Trophoblast cell (in vitro differentiated cells and primary cell): ENCODE measurements at regions not wholly inside any gene's neighbourhood (a gene's known extent, or its start where the extent isn't known, plus 50 kb on each side); places are given as distances from the start of the nearest gene placed in this dataset.

ENCODE experiments used
- DNase-seq, 2 donors: peaks; one replicate each; pipeline ENCODE4 v3.0.0-alpha.2; 2016
- H2AFZ ChIP-seq: 2 replicates; pipeline ENCODE4 v1.6.1; 2013; ENCODE audit warnings: low read length, moderate library complexity, mild to moderate bottlenecking; ENCODE audit not compliant: insufficient read depth, poor library complexity
- H2AK5ac ChIP-seq: 2 replicates; pipeline ENCODE4 v1.6.1; 2013; ENCODE audit warnings: mild to moderate bottlenecking, low read length
- H2BK120ac ChIP-seq: 2 replicates; pipeline ENCODE4 v1.6.1; 2013; ENCODE audit warnings: low read length, mild to moderate bottlenecking, moderate library complexity; ENCODE audit not compliant: insufficient read depth, poor library complexity
- H2BK12ac ChIP-seq: 2 replicates; pipeline ENCODE4 v1.6.1; 2013; ENCODE audit warnings: mild to moderate bottlenecking, low read length, moderate library complexity
- H2BK5ac ChIP-seq: 2 replicates; pipeline ENCODE4 v1.6.1; 2013; ENCODE audit warnings: low read length, low read depth, moderate library complexity, mild to moderate bottlenecking; ENCODE audit not compliant: poor library complexity
- H3K14ac ChIP-seq: 2 replicates; pipeline ENCODE4 v1.6.1; 2013; ENCODE audit warnings: mild to moderate bottlenecking, low read length
- H3K18ac ChIP-seq: 2 replicates; pipeline ENCODE4 v1.6.1; 2013; ENCODE audit warnings: mild to moderate bottlenecking, low read length
- H3K23ac ChIP-seq: 2 replicates; pipeline ENCODE4 v1.6.1; 2013; ENCODE audit warnings: low read length
- H3K27ac ChIP-seq: 2 replicates; pipeline ENCODE4 v1.5.1; 2013; ENCODE audit warnings: low read depth, mild to moderate bottlenecking, inconsistent platforms, low read length, moderate library complexity
- H3K27me3 ChIP-seq: 2 replicates; pipeline ENCODE4 v1.6.1; 2013; ENCODE audit warnings: inconsistent platforms, mild to moderate bottlenecking, low read length, moderate library complexity; ENCODE audit not compliant: insufficient read depth
- H3K36me3 ChIP-seq, 2 experiments: 1 replicate in 1 of 2; 2 replicates in 1 of 2; pipeline ENCODE4 v1.6.1; 2013; ENCODE audit warnings: low read length in 2 of 2, mild to moderate bottlenecking in 2 of 2, moderate library complexity in 1 of 2; ENCODE audit not compliant: insufficient read depth in 2 of 2, control insufficient read depth in 1 of 2
- H3K4ac ChIP-seq: 2 replicates; pipeline ENCODE4 v1.6.1; 2013; ENCODE audit warnings: low read depth, mild to moderate bottlenecking, low read length, moderate library complexity
- H3K4me1 ChIP-seq, 2 experiments: 1 replicate in 1 of 2; 2 replicates in 1 of 2; pipeline ENCODE4 v1.6.1; 2013; ENCODE audit warnings: low read length in 2 of 2, mild to moderate bottlenecking in 2 of 2, moderate library complexity in 1 of 2; ENCODE audit not compliant: insufficient read depth in 2 of 2, control insufficient read depth in 1 of 2
- H3K4me2 ChIP-seq: 2 replicates; pipeline ENCODE4 v1.6.1; 2013; ENCODE audit warnings: inconsistent platforms, mild to moderate bottlenecking, low read length, moderate library complexity
- H3K4me3 ChIP-seq: 2 replicates; pipeline ENCODE4 v1.5.1; 2013; ENCODE audit warnings: mild to moderate bottlenecking, low read depth, low read length, inconsistent platforms
- H3K79me1 ChIP-seq: one replicate; pipeline ENCODE4 v1.6.1; 2013; ENCODE audit warnings: low read length
- H3K79me2 ChIP-seq: 2 replicates; pipeline ENCODE4 v1.6.1; 2013; ENCODE audit warnings: low read length, mild to moderate bottlenecking; ENCODE audit not compliant: control insufficient read depth, insufficient read depth, poor library complexity
- H3K9ac ChIP-seq: 2 replicates; pipeline ENCODE4 v1.6.1; 2013; ENCODE audit warnings: mild to moderate bottlenecking, low read length
- H3K9me3 ChIP-seq: 2 replicates; pipeline ENCODE4 v1.6.1; 2013; ENCODE audit warnings: low read depth, mild to moderate bottlenecking, control low read depth, inconsistent platforms, low read length; ENCODE audit not compliant: insufficient read depth
- H4K12ac ChIP-seq: 2 replicates; pipeline ENCODE4 v1.6.1; 2013; ENCODE audit warnings: low read depth, mild to moderate bottlenecking, low read length, moderate library complexity
- H4K8ac ChIP-seq: 2 replicates; pipeline ENCODE4 v1.6.1; 2013; ENCODE audit warnings: low read depth, mild to moderate bottlenecking, low read length, moderate library complexity
- H4K91ac ChIP-seq: one replicate; pipeline ENCODE4 v1.6.1; 2013; ENCODE audit warnings: low read depth, mild to moderate bottlenecking, low read length, moderate library complexity
- WGBS: extraction: QIAGEN DNeasy Blood & Tissue Kit; methylation state at CpG from one replicate; pipeline ENCODE4 v1.1.7; 2013; ENCODE audit warnings: missing lambda C conversion rate; ENCODE audit not compliant: insufficient read length, insufficient coverage; ENCODE audit errors: extremely low coverage; 5-methylcytosine and 5-hydroxymethylcytosine counted together

- Histone ChIP-seq H3K4me1 (no peaks in the 10 kb centered on the region), H3K79me2 (no peaks in the 10 kb centered on the region), H2BK12ac (no peak overlapping the region), H2AK5ac (no peak overlapping the region), H3K36me3 (no peaks in the 10 kb centered on the region), H2BK5ac (no peak overlapping the region), H4K91ac (no peak overlapping the region), H3K23ac (no peak overlapping the region), H3K18ac (no peak overlapping the region), H2AFZ (no peak overlapping the region), H3K14ac (no peak overlapping the region), H3K4me2 (no peak overlapping the region), H3K27me3 (no peaks in the 10 kb centered on the region), H4K8ac (no peak overlapping the region), H2BK120ac (no peak overlapping the region), H3K4me3 (no peak overlapping the region), H3K79me1 (no peaks in the 10 kb centered on the region), H3K9me3 (no peaks in the 10 kb centered on the region), H4K12ac (no peak overlapping the region), H3K27ac (no peak overlapping the region), H3K4ac (no peak overlapping the region), H3K9ac (no peak overlapping the region)
- DNase-seq = no peak
- WGBS = no CpG with 5 or more reads among the region's 1 CpG
Observed at GRCh38 chrX:125507119-125507518, 187.4 kb downstream of the TEX13C start.

GRCh38 chrX:125520029-125520428 is 200.4 kb downstream of the TEX13C start:
- no peak overlapping the region for H3K4me2 ChIP-seq
- no peak overlapping the region for H4K8ac ChIP-seq
- H2BK120ac ChIP-seq = no peak overlapping the region
- no peak overlapping the region for H2AK5ac ChIP-seq
- no peak overlapping the region for H2BK12ac ChIP-seq
- H3K27ac ChIP-seq = no peak overlapping the region
- H4K12ac ChIP-seq = no peak overlapping the region
- no peaks in the 10 kb centered on the region for H3K36me3 ChIP-seq
- H3K79me2 ChIP-seq = no peaks in the 10 kb centered on the region
- DNase-seq = no peak
- H3K27me3 ChIP-seq = no peaks in the 10 kb centered on the region
- no peak overlapping the region for H3K9ac ChIP-seq
- H3K14ac ChIP-seq = no peak overlapping the region
- H4K91ac ChIP-seq = no peak overlapping the region
- H3K79me1 ChIP-seq = no peaks in the 10 kb centered on the region
- no peak overlapping the region for H3K18ac ChIP-seq
- H3K9me3 ChIP-seq = no peaks in the 10 kb centered on the region
- H3K4me1 ChIP-seq = no peaks in the 10 kb centered on the region
- H3K4ac ChIP-seq = no peak overlapping the region
- no peak overlapping the region for H2BK5ac ChIP-seq
- no peak overlapping the region for H3K23ac ChIP-seq
- no CpG with 5 or more reads among the region's 1 CpG for WGBS
- no peak overlapping the region for H3K4me3 ChIP-seq
- no peak overlapping the region for H2AFZ ChIP-seq

- WGBS = no CpG with 5 or more reads among the region's 2 CpGs
Observed at GRCh38 chrX:125522752-125523151, 203.1 kb downstream of the TEX13C start.

GRCh38 chrX:125532411-125533089 is 212.9 kb downstream of the TEX13C start:
- no peak overlapping the region for H3K4me2 ChIP-seq
- no peak overlapping the region for H3K9ac ChIP-seq
- no peak overlapping the region for H4K8ac ChIP-seq
- no peak overlapping the region for H3K27ac ChIP-seq
- H3K4ac ChIP-seq = no peak overlapping the region
- no peaks in the 10 kb centered on the region for H3K4me1 ChIP-seq
- no peaks in the 10 kb centered on the region for H3K79me1 ChIP-seq
- no peak for DNase-seq
- H3K23ac ChIP-seq = no peak overlapping the region
- no peak overlapping the region for H3K4me3 ChIP-seq
- no peak overlapping the region for H2BK5ac ChIP-seq
- no peaks in the 10 kb centered on the region for H3K79me2 ChIP-seq
- no peak overlapping the region for H2AFZ ChIP-seq
- H2BK12ac ChIP-seq = no peak overlapping the region
- H3K27me3 ChIP-seq = no peaks in the 10 kb centered on the region
- no peaks in the 10 kb centered on the region for H3K36me3 ChIP-seq
- H3K14ac ChIP-seq = no peak overlapping the region
- no peak overlapping the region for H2AK5ac ChIP-seq
- no peaks in the 10 kb centered on the region for H3K9me3 ChIP-seq
- no CpG with 5 or more reads among the region's 2 CpGs for WGBS
- no peak overlapping the region for H2BK120ac ChIP-seq
- no peak overlapping the region for H4K91ac ChIP-seq
- H3K18ac ChIP-seq = no peak overlapping the region
- H4K12ac ChIP-seq = no peak overlapping the region

More at GRCh38 chrX:125522752-125523151, 203.1 kb downstream of the TEX13C start:
- Histone ChIP-seq H3K9me3 (no peaks in the 10 kb centered on the region), H3K9ac (no peak overlapping the region), H4K91ac (no peak overlapping the region), H3K79me1 (no peaks in the 10 kb centered on the region), H2BK5ac (no peak overlapping the region), H2AFZ (no peak overlapping the region), H3K4me3 (no peak overlapping the region), H3K18ac (no peak overlapping the region), H2AK5ac (no peak overlapping the region), H2BK12ac (no peak overlapping the region), H2BK120ac (no peak overlapping the region), H4K8ac (no peak overlapping the region), H3K4me2 (no peak overlapping the region), H3K27ac (no peak overlapping the region), H3K27me3 (no peaks in the 10 kb centered on the region), H3K79me2 (no peaks in the 10 kb centered on the region), H3K4me1 (no peaks in the 10 kb centered on the region), H3K14ac (no peak overlapping the region), H3K23ac (no peak overlapping the region), H4K12ac (no peak overlapping the region), H3K36me3 (no peaks in the 10 kb centered on the region), H3K4ac (no peak overlapping the region)
- no peak for DNase-seq
